ENCODE measurements at regions not wholly inside any gene's neighbourhood (a gene's known extent, or its start where the extent isn't known, plus 50 kb on each side); places are given as distances from the start of the nearest gene placed in this dataset.

DNA sequence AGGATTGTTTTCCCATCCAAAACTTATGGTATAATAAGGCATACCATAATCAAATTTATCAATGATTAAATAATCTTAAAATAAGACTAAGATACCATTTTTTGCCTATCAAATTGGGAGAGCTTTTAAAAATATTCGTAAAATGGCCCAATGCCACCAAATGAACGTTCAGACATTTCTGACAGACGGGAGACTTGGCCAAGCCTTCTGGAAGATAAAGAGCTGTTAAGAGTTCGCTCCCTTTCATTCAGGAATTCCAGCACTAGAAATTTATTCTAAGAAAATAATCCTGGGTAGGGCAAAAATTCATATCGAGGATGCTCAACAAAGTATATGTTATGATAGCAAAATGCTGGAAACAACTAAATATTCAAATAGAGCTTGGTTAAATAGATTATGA lies 85.6 kb upstream of the NEO1 start:
- TF ChIP-seq EP300 (IDR thresholded peaks at IDR 0.05) = no peak
- no peak for TF ChIP-seq CTCF (IDR thresholded peaks at IDR 0.05)

Measured in suprapubic skin (tissue), 3 donors.